Lower lobe of right lung (tissue), 2 donors: ENCODE measurements at regions not wholly inside any gene's neighbourhood (a gene's known extent, or its start where the extent isn't known, plus 50 kb on each side); places are given as distances from the start of the nearest gene placed in this dataset.

ENCODE experiments used
- ATAC-seq, 2 donors: fragments of 200-7000 bp; cut with Tn5 transposase; one replicate each; pipeline ENCODE4 v1.9.1; 2020 to 2022; ENCODE audit warnings: mild to moderate bottlenecking in 2 of 2, moderate library complexity in 2 of 2
- DNase-seq: peaks from one replicate; pipeline ENCODE4 v3.0.0-alpha.2; 2020
- H3K27ac ChIP-seq: fragments of 200-600 bp; one replicate; pipeline ENCODE4 v1.8.0; 2022
- H3K27me3 ChIP-seq: fragments of 200-600 bp; one replicate; pipeline ENCODE4 v1.8.0; 2022; ENCODE audit warnings: low read depth
- H3K36me3 ChIP-seq: fragments of 200-600 bp; one replicate; pipeline ENCODE4 v1.8.0; 2022; ENCODE audit warnings: mild to moderate bottlenecking
- H3K4me1 ChIP-seq: fragments of 200-600 bp; one replicate; pipeline ENCODE4 v1.8.0; 2022
- H3K4me3 ChIP-seq: fragments of 200-600 bp; one replicate; pipeline ENCODE4 v1.8.0; 2022; ENCODE audit warnings: mild to moderate bottlenecking
- H3K9me3 ChIP-seq: fragments of 200-600 bp; one replicate; pipeline ENCODE4 v1.8.0; 2022
- CTCF ChIP-seq: fragments of 200-600 bp; IDR thresholded peaks from one replicate; pipeline ENCODE4 v1.8.0; 2022; ENCODE audit warnings: antibody characterized with exemption, mild to moderate bottlenecking
- intact Hi-C: fragments of 100-400 bp; cut with DNase I; formaldehyde crosslinking; loops from one replicate; pipeline ENCODE4 v1.11.0; 2022
- donor health status: DM: no; HTN: yes; CAD: no; lungs with severe emphysema.

DNA sequence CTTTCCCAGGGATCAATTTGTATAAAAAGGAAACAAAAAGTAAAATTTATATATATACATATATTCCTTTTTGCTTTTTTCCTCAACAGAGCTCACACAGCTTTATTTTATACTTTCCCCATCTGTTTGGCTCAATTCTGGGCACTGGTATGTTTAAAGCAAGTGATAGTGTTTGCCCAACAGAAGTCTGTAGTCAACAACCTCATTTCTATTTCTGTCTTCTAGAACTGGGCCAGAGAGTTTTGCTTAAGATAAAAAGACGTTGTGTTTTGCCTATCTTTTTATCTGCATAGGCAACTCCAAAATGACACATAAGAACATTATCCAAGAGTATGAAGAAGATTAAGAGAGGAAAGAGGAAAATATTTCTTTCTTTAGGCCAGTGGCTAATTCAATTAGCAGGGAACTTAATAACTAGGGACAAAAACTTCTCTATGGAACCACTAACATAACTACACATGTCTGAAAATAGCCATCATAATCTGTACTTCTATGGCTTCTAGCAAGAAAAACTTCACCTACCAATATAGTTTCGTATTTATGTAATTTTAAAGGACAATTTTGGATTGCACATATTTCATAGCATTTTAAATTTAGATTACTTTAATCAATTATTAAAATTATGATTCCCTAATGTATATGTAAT, 1300.5 kb downstream of the ARAP2 start:
- no peaks in the 10 kb centered on the region for H3K27me3 ChIP-seq
- no peaks in the 10 kb centered on the region for H3K9me3 ChIP-seq
- no peaks in the 10 kb centered on the region for H3K36me3 ChIP-seq
- TF ChIP-seq CTCF = no peak
- no peak overlapping the region for H3K4me3 ChIP-seq
- no peaks in the 10 kb centered on the region for H3K4me1 ChIP-seq
- intact Hi-C loops = no loop called here
- no peak for DNase-seq
- no peak overlapping the region for H3K27ac ChIP-seq
- no peak for ATAC-seq

- Histone ChIP-seq H3K4me1 (no peaks in the 10 kb centered on the region), H3K27ac (no peak overlapping the region), H3K4me3 (no peak overlapping the region), H3K27me3 (no peaks in the 10 kb centered on the region), H3K36me3 (no peaks in the 10 kb centered on the region), H3K9me3 (no peaks in the 10 kb centered on the region)
- intact Hi-C loops = no loop called here
- TF ChIP-seq CTCF = no peak
- no peak for ATAC-seq
- no peak for DNase-seq
These were observed 1293.4 kb downstream of the ARAP2 start for GRCh38 chr4:34950926-34951325.

GRCh38 chr4:34953145-34953799, 1291.0 kb downstream of the ARAP2 start:
- no peaks in the 10 kb centered on the region for H3K9me3 ChIP-seq
- no peak for TF ChIP-seq CTCF
- H3K27me3 ChIP-seq = no peaks in the 10 kb centered on the region
- H3K27ac ChIP-seq = no peak overlapping the region
- intact Hi-C loops = no loop called here
- DNase-seq (no peak), ATAC-seq (no peak)
- no peaks in the 10 kb centered on the region for H3K4me1 ChIP-seq
- H3K4me3 ChIP-seq = no peak overlapping the region
- no peaks in the 10 kb centered on the region for H3K36me3 ChIP-seq

- TF ChIP-seq CTCF = no peak
- no peaks in the 10 kb centered on the region for H3K4me1 ChIP-seq
- ATAC-seq = no peak
- no peak for DNase-seq
- no peak overlapping the region for H3K27ac ChIP-seq
- no peak overlapping the region for H3K4me3 ChIP-seq
- H3K9me3 ChIP-seq = no peaks in the 10 kb centered on the region
- intact Hi-C loops = no loop called here
- H3K36me3 ChIP-seq = no peaks in the 10 kb centered on the region
- H3K27me3 ChIP-seq = no peaks in the 10 kb centered on the region
These were observed 1279.7 kb downstream of the ARAP2 start for GRCh38 chr4:34964613-34965012.

DNA sequence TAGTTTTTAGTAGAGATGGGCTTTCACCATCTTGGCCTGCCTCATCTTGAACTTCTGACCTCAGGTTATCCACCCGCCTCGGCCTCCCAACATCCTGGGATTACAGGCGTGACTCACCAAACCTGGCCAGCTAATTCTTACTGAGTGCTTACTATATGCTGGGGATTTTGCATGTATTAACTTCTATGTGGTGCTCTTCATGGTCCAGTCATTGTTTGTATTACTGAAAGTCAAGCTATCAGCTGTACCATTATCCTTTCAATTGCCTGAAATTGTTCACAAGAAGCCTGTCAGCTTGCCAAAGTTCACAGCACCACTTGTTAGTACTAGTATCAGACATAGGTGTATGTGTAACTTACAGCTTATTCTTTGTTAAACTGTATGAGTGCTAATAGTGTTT, 1272.1 kb downstream of the ARAP2 start:
- no peak for TF ChIP-seq CTCF
- DNase-seq = no peak
- Histone ChIP-seq H3K4me1 (no peaks in the 10 kb centered on the region), H3K27ac (no peak overlapping the region), H3K9me3 (no peaks in the 10 kb centered on the region), H3K4me3 (no peak overlapping the region), H3K36me3 (no peaks in the 10 kb centered on the region), H3K27me3 (no peaks in the 10 kb centered on the region)
- ATAC-seq = no peak
- intact Hi-C loops = no loop called here
